Endothelial cell of umbilical vein (primary cell): ENCODE measurements at regions not wholly inside any gene's neighbourhood (a gene's known extent, or its start where the extent isn't known, plus 50 kb on each side); places are given as distances from the start of the nearest gene placed in this dataset.

Experiments
- BruUV-seq: library from RNA; stranded (reverse); fragments of 400-500 nt; replicated peaks from 2 replicates; lab custom pipeline; 2021; lab: Mats Ljungman, UMichigan
- CTCF ChIA-PET: fragments of 300-600, 350-600 bp; sonication (Branson Sonifier 250); formaldehyde crosslinking; loops from one replicate; lab custom pipeline; 2021; ENCODE audit warnings: antibody characterized with exemption, inconsistent platforms; lab: Charles Lee
- POLR2A ChIA-PET: fragments of 300-600, 350-600 bp; sonication (Branson Sonifier 250); formaldehyde crosslinking; loops from one replicate; lab custom pipeline; 2021; ENCODE audit warnings: antibody characterized with exemption, inconsistent platforms; lab: Charles Lee
- DNase-seq: peaks from one replicate; pipeline ENCODE4 v3.0.0-alpha.2; 2011; ENCODE audit warnings: low read depth, low spot score
- FAIRE-seq: peaks from 2 replicates; lab custom pipeline; 2011; peaks lifted over from hg19 to GRCh38; lab: Jason Lieb, UNC
- H2AFZ ChIP-seq: 2 replicates; pipeline ENCODE4 v1.6.0; 2012; ENCODE audit warnings: low read depth, low read length, control low read depth, inconsistent platforms
- H3K27ac ChIP-seq: 2 replicates; pipeline ENCODE4 v1.5.1; 2011; ENCODE audit warnings: low read depth, mild to moderate bottlenecking, control low read depth, low read length, moderate library complexity; ENCODE audit not compliant: insufficient read depth
- H3K27me3 ChIP-seq, 2 experiments: 2 replicates each; pipeline versions ENCODE4 v1.6.0 to v1.6.1; 2011; ENCODE audit warnings: low read length in 2 of 2, mixed read lengths in 1 of 2; ENCODE audit not compliant: control insufficient read depth in 2 of 2, insufficient read depth in 2 of 2
- H3K36me3 ChIP-seq, 2 experiments: 2 replicates in 1 of 2; 3 replicates in 1 of 2; pipeline ENCODE4 v1.5.1; 2011; ENCODE audit warnings: low read length in 2 of 2, mild to moderate bottlenecking in 1 of 2, moderate library complexity in 1 of 2; ENCODE audit not compliant: control insufficient read depth in 2 of 2, insufficient read depth in 2 of 2; ENCODE audit errors: extremely low read depth in 1 of 2
- H3K4me1 ChIP-seq: 3 replicates; pipeline ENCODE4 v1.5.1; 2011; ENCODE audit warnings: mild to moderate bottlenecking, low read length; ENCODE audit not compliant: control insufficient read depth, insufficient read depth; ENCODE audit errors: extremely low read depth
- H3K4me2 ChIP-seq: 2 replicates; pipeline ENCODE4 v1.6.1; 2011; ENCODE audit warnings: low read length, control low read depth, mixed read lengths; ENCODE audit not compliant: insufficient read depth
- H3K4me3 ChIP-seq, 3 experiments: fragments of 200-600 bp in 1 of 3; sonication (generic), shearing (Covaris generic) in 1 of 3; replicated peaks in 1 of 3; 2 replicates each; pipeline ENCODE4 v1.5.1; 2011 to 2016; ENCODE audit warnings: control low read depth in 3 of 3, low read length in 3 of 3, mild to moderate bottlenecking in 2 of 3, inconsistent platforms in 1 of 3, low read depth in 1 of 3, moderate library complexity in 1 of 3; ENCODE audit not compliant: insufficient read depth in 1 of 3
- H3K79me2 ChIP-seq: 2 replicates; pipeline ENCODE4 v1.6.0; 2012; ENCODE audit warnings: low read length, inconsistent platforms; ENCODE audit not compliant: control insufficient read depth, insufficient read depth
- H3K9ac ChIP-seq: replicated peaks from 2 replicates; pipeline ENCODE3; 2011; ENCODE audit warnings: low read length, control low read depth; ENCODE audit not compliant: insufficient read depth; ENCODE audit errors: extremely low read depth
- H3K9me1 ChIP-seq: replicated peaks from 3 replicates; pipeline ENCODE4 v1.6.0; 2011; ENCODE audit warnings: mild to moderate bottlenecking, low read length; ENCODE audit not compliant: control insufficient read depth, insufficient read depth; ENCODE audit errors: extremely low read depth
- H3K9me3 ChIP-seq: replicated peaks from 2 replicates; pipeline ENCODE4 v1.5.1; 2012; ENCODE audit warnings: low read length, inconsistent platforms; ENCODE audit not compliant: control insufficient read depth, insufficient read depth
- H4K20me1 ChIP-seq: replicated peaks from 2 replicates; pipeline ENCODE3; 2011; ENCODE audit warnings: mild to moderate bottlenecking, low read length; ENCODE audit not compliant: control insufficient read depth, insufficient read depth; ENCODE audit errors: extremely low read depth
- EZH2 ChIP-seq: IDR thresholded peaks from 2 replicates; pipeline ENCODE4 v1.6.1; 2012; ENCODE audit warnings: borderline replicate concordance, low read depth, mild to moderate bottlenecking, moderate library complexity, low read length, inconsistent platforms; ENCODE audit not compliant: severe bottlenecking
- FOS ChIP-seq: IDR thresholded peaks from 2 replicates; pipeline ENCODE4 v1.6.1; 2011; ENCODE audit warnings: mild to moderate bottlenecking, low read length, moderate library complexity, borderline replicate concordance; ENCODE audit not compliant: insufficient read depth
- GATA2 ChIP-seq: IDR thresholded peaks from 2 replicates; pipeline ENCODE4 v1.7.0; 2011; ENCODE audit warnings: low read depth, mild to moderate bottlenecking, moderate library complexity, mixed read lengths, low read length; ENCODE audit not compliant: insufficient read length, insufficient read depth
- JUN ChIP-seq: IDR thresholded peaks from 2 replicates; pipeline ENCODE4 v1.6.1; 2011; ENCODE audit warnings: borderline replicate concordance, low read depth; ENCODE audit not compliant: insufficient read length, insufficient read depth
- MYC ChIP-seq: IDR thresholded peaks from one replicate; pipeline ENCODE4 v1.6.1; 2011; ENCODE audit warnings: mild to moderate bottlenecking, low read depth, low read length
- POLR2A ChIP-seq: IDR thresholded peaks from 2 replicates; pipeline ENCODE4 v1.6.1; 2012; ENCODE audit warnings: low read depth, mild to moderate bottlenecking, control low read depth, low read length
- POLR2AphosphoS5 ChIP-seq: IDR thresholded peaks from 2 replicates; pipeline ENCODE4 v1.6.1; 2012; ENCODE audit warnings: low read depth, mild to moderate bottlenecking, control low read depth, low read length, moderate library complexity; ENCODE audit not compliant: insufficient read depth
- dilution Hi-C: fragments of 300-500 bp; cut with MboI; formaldehyde crosslinking; loops from one replicate; pipeline ENCODE4 v1.15.0; 2019; ENCODE audit warnings: low sequenced_read_pairs; ENCODE audit not compliant: extremely low pct_ligation_motif_present
- intact Hi-C: fragments of 100-400 bp; cut with micrococcal nuclease; formaldehyde crosslinking; loops from one replicate; pipeline ENCODE4 v1.10.0; 2022
- TF ChIP-seq, protein P1 (sequence below), 2 donors: IDR thresholded peaks; 1 replicate in 1 of 2; 2 replicates in 1 of 2; pipeline ENCODE4 v1.5.1; 2011; ENCODE audit warnings: low read length in 2 of 2, mild to moderate bottlenecking in 2 of 2, moderate library complexity in 2 of 2, control low read depth in 1 of 2, inconsistent platforms in 1 of 2, low read depth in 1 of 2; ENCODE audit not compliant: insufficient read depth in 1 of 2; ENCODE audit errors: extremely low read depth in 1 of 2
- TF ChIP-seq, protein P2 (sequence below): IDR thresholded peaks from 2 replicates; pipeline ENCODE4 v1.6.1; 2011; ENCODE audit not compliant: insufficient read depth, insufficient read length

- no peaks in the 10 kb centered on the region for H3K79me2 ChIP-seq
- no peak overlapping the region for H3K4me3 ChIP-seq
- ChIA-PET POLR2A (no interaction called here), CTCF (no interaction called here)
- no peak overlapping the region for H3K4me2 ChIP-seq
- H3K4me1 ChIP-seq, result no peaks in the 10 kb centered on the region
- intact Hi-C loops (no loop called here), dilution Hi-C loops (no loop called here)
- no peak overlapping the region for H3K9ac ChIP-seq
- FAIRE-seq, result no peak
- no peak overlapping the region for H3K27ac ChIP-seq
- no TSS peak for BruUV-seq
- no peaks in the 10 kb centered on the region for H3K9me1 ChIP-seq
- H3K36me3 ChIP-seq, result no peaks in the 10 kb centered on the region
- H2AFZ ChIP-seq, result no peak overlapping the region
- H3K9me3 ChIP-seq, result peaks cover 4% of the 10 kb centered on the region
- no peaks in the 10 kb centered on the region for H3K27me3 ChIP-seq
- peak; percentile 10 for DNase-seq
- H4K20me1 ChIP-seq, result no peaks in the 10 kb centered on the region
- no peak for TF ChIP-seq POLR2AphosphoS5
- TF ChIP-seq FOS, result no peak
- TF ChIP-seq GATA2, result no peak
- TF ChIP-seq, protein P1, sequence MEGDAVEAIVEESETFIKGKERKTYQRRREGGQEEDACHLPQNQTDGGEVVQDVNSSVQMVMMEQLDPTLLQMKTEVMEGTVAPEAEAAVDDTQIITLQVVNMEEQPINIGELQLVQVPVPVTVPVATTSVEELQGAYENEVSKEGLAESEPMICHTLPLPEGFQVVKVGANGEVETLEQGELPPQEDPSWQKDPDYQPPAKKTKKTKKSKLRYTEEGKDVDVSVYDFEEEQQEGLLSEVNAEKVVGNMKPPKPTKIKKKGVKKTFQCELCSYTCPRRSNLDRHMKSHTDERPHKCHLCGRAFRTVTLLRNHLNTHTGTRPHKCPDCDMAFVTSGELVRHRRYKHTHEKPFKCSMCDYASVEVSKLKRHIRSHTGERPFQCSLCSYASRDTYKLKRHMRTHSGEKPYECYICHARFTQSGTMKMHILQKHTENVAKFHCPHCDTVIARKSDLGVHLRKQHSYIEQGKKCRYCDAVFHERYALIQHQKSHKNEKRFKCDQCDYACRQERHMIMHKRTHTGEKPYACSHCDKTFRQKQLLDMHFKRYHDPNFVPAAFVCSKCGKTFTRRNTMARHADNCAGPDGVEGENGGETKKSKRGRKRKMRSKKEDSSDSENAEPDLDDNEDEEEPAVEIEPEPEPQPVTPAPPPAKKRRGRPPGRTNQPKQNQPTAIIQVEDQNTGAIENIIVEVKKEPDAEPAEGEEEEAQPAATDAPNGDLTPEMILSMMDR (IDR thresholded peaks at IDR 0.05; ENCODE audit: extremely low read depth in 1 of 2, insufficient read depth in 1 of 2, low read depth in 1 of 2, low read length in 2 of 2), result no peak
- TF ChIP-seq JUN, result no peak
- no peak for TF ChIP-seq EZH2
- TF ChIP-seq, protein P2, sequence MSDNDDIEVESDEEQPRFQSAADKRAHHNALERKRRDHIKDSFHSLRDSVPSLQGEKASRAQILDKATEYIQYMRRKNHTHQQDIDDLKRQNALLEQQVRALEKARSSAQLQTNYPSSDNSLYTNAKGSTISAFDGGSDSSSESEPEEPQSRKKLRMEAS, result no peak
- no peak for TF ChIP-seq POLR2A
- no peak for TF ChIP-seq MYC
Observed at GRCh38 chr15:95698230-95698629, 632.3 kb upstream of the NR2F2 start.
